H1 (cell line): ENCODE measurements at regions not wholly inside any gene's neighbourhood (a gene's known extent, or its start where the extent isn't known, plus 50 kb on each side); places are given as distances from the start of the nearest gene placed in this dataset.

Source experiments
- EZH2 ChIP-seq: fragments of 200-600 bp; sonication (generic); IDR thresholded peaks from 2 replicates; pipeline ENCODE4 v1.7.1; 2012; ENCODE audit warnings: low read depth, mild to moderate bottlenecking, moderate library complexity, low read length, inconsistent platforms; ENCODE audit not compliant: severe bottlenecking
- POLR2A ChIP-seq, 2 experiments: IDR thresholded peaks; 1 replicate in 1 of 2; 2 replicates in 1 of 2; pipeline ENCODE4 v1.6.1; 2011; ENCODE audit warnings: low read depth in 2 of 2, low read length in 2 of 2, mild to moderate bottlenecking in 2 of 2; ENCODE audit errors: control extremely low read depth in 1 of 2
- TF ChIP-seq, protein P1 (sequence below), 3 experiments: IDR thresholded peaks; 1 replicate in 2 of 3; 2 replicates in 1 of 3; pipeline versions ENCODE4 v1.5.1 to v1.6.1; 2011; ENCODE audit warnings: low read length in 3 of 3, mild to moderate bottlenecking in 3 of 3, inconsistent platforms in 2 of 3, low read depth in 1 of 3, moderate library complexity in 1 of 3; ENCODE audit not compliant: insufficient read depth in 1 of 3; ENCODE audit errors: control extremely low read depth in 1 of 3

DNA sequence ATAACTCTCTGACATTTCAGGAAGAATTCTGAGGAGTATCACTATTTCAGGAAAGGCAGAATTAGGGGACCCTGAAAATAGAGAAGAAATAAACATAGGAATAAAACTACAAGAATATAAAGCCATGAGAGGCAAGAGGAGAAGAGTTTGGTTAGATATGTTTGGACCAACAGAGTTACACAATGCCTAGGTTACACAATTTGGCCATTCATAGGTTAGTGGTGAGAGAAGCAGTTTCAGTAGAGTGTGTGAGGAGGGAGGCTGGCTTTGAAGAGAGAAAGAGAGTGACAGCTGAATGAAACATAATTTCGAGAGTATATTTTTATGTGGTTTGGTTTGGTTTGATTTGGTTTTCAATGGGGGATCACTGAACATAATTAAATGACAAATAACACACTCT lies 783.2 kb upstream of the LRRN3 start:
- TF ChIP-seq POLR2A (IDR thresholded peaks at IDR 0.05; ENCODE audit: control extremely low read depth in 1 of 2, low read depth in 2 of 2, low read length in 2 of 2) (no peak), EZH2 (no peak)
- TF ChIP-seq, protein P1, sequence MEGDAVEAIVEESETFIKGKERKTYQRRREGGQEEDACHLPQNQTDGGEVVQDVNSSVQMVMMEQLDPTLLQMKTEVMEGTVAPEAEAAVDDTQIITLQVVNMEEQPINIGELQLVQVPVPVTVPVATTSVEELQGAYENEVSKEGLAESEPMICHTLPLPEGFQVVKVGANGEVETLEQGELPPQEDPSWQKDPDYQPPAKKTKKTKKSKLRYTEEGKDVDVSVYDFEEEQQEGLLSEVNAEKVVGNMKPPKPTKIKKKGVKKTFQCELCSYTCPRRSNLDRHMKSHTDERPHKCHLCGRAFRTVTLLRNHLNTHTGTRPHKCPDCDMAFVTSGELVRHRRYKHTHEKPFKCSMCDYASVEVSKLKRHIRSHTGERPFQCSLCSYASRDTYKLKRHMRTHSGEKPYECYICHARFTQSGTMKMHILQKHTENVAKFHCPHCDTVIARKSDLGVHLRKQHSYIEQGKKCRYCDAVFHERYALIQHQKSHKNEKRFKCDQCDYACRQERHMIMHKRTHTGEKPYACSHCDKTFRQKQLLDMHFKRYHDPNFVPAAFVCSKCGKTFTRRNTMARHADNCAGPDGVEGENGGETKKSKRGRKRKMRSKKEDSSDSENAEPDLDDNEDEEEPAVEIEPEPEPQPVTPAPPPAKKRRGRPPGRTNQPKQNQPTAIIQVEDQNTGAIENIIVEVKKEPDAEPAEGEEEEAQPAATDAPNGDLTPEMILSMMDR (IDR thresholded peaks at IDR 0.05; ENCODE audit: control extremely low read depth in 1 of 3, insufficient read depth in 1 of 3, low read depth in 1 of 3, low read length in 3 of 3): no peak
